Adrenal gland (tissue), 9 donors: ENCODE measurements at regions not wholly inside any gene's neighbourhood (a gene's known extent, or its start where the extent isn't known, plus 50 kb on each side); places are given as distances from the start of the nearest gene placed in this dataset.

Experiments used
- DNase-seq, 7 donors: peaks; one replicate each; pipeline ENCODE4 v3.0.0-alpha.2; 2019 to 2020
- H3K27ac ChIP-seq, 5 donors: fragments of 200-600 bp; sonication (generic) in 4 of 5; 1 replicate in 3 of 5; 2 replicates in 2 of 5; pipeline versions ENCODE4 v1.5.1 to v1.8.0; 2016 to 2020; ENCODE audit warnings: mild to moderate bottlenecking in 1 of 5
- H3K27me3 ChIP-seq: fragments of 200-600 bp; 2 replicates; pipeline ENCODE4 v1.8.0; 2021
- H3K36me3 ChIP-seq, 2 donors: fragments of 200-600 bp; replicated peaks in 1 of 2; 1 replicate in 1 of 2; 2 replicates in 1 of 2; pipeline versions ENCODE4 v1.5.1 to v1.8.0; 2018 to 2022
- H3K4me1 ChIP-seq, 2 donors: fragments of 200-600 bp; replicated peaks in 1 of 2; 1 replicate in 1 of 2; 2 replicates in 1 of 2; pipeline versions ENCODE4 v1.5.1 to v1.8.0; 2018 to 2021
- H3K4me3 ChIP-seq, 4 donors: fragments of 200-600 bp; sonication (generic) in 3 of 4; one replicate each; pipeline ENCODE4 v1.5.1; 2016 to 2018
- H3K9me3 ChIP-seq, 3 donors: fragments of 200-600 bp; sonication (generic) in 1 of 3; replicated peaks in 1 of 3; 1 replicate in 2 of 3; 2 replicates in 1 of 3; pipeline versions ENCODE4 v1.5.1 to v1.8.0; 2016 to 2021
- POLR2A ChIP-seq, 2 donors: fragments of 450-650 bp; IDR thresholded peaks; one replicate each; pipeline ENCODE4 v1.6.1; 2017; ENCODE audit warnings: antibody characterized with exemption in 2 of 2, mild to moderate bottlenecking in 2 of 2, moderate library complexity in 1 of 2
- WGBS, 4 donors: extraction: QIAGEN DNeasy Blood & Tissue Kit in 2 of 4; methylation state at CpG; one replicate each; pipeline versions ENCODE4 v1.1.5 to v1.1.7; 2013 to 2017; 5-methylcytosine and 5-hydroxymethylcytosine counted together
- intact Hi-C, 2 donors: fragments of 100-400 bp; cut with DNase I; formaldehyde crosslinking; loops; one replicate each; pipeline versions ENCODE4 v1.14.1 to v1.15.0; 2022 to 2023
- TF ChIP-seq, protein P1 (sequence below), 6 experiments: fragments of 450-650 bp in 4 of 6; fragments of 200-600 bp in 2 of 6; sonication (generic) in 1 of 6; IDR thresholded peaks; 1 replicate in 5 of 6; 2 replicates in 1 of 6; pipeline versions ENCODE4 v1.5.1 to v1.8.0; 2016 to 2021; ENCODE audit warnings: antibody characterized with exemption in 6 of 6, mild to moderate bottlenecking in 2 of 6, moderate library complexity in 1 of 6
- donor health status: healthy with polysubstance abuse.
- donor health status: Bipolar disorder and iron deficiency.
- donor health status: DM: yes; HTN: yes; CAD: no.
- donor health status: DM: no; HTN: no; CAD: no.
- donor health status: DM: no; HTN: no; CAD: no.

DNA sequence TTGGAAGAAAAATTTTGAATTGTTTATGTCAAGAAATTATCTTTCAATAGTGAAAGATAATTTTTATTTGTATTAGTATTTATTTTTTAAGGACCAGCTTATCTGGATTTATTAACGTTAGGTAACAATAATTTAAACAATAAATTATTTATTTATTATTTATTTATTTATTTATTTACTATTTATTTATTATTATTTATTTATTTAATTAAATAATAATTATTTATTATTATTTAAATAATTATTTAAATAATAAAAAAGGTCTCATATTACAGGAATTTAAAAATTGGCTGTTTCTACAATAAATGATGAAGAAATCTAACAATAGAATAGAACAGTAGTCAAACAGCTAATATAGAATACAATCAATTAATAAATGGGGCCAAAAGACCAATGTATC, 618.7 kb upstream of the BRINP3 start:
- H3K4me3 ChIP-seq: no peak overlapping the region
- intact Hi-C loops: no loop called here
- H3K4me1 ChIP-seq: no peaks in the 10 kb centered on the region
- TF ChIP-seq, protein P1, sequence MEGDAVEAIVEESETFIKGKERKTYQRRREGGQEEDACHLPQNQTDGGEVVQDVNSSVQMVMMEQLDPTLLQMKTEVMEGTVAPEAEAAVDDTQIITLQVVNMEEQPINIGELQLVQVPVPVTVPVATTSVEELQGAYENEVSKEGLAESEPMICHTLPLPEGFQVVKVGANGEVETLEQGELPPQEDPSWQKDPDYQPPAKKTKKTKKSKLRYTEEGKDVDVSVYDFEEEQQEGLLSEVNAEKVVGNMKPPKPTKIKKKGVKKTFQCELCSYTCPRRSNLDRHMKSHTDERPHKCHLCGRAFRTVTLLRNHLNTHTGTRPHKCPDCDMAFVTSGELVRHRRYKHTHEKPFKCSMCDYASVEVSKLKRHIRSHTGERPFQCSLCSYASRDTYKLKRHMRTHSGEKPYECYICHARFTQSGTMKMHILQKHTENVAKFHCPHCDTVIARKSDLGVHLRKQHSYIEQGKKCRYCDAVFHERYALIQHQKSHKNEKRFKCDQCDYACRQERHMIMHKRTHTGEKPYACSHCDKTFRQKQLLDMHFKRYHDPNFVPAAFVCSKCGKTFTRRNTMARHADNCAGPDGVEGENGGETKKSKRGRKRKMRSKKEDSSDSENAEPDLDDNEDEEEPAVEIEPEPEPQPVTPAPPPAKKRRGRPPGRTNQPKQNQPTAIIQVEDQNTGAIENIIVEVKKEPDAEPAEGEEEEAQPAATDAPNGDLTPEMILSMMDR (IDR thresholded peaks at IDR 0.05): no peak
- no peak for TF ChIP-seq POLR2A (IDR thresholded peaks at IDR 0.05)
- H3K36me3 ChIP-seq: no peaks in the 10 kb centered on the region
- H3K27me3 ChIP-seq: no peaks in the 10 kb centered on the region
- DNase-seq: no peak
- H3K27ac ChIP-seq: no peak overlapping the region
- H3K9me3 ChIP-seq: no peaks in the 10 kb centered on the region
- 58 to 69% (median 63%) methylated on average over 1 of the region's 1 CpG for WGBS, 4 donors

DNA sequence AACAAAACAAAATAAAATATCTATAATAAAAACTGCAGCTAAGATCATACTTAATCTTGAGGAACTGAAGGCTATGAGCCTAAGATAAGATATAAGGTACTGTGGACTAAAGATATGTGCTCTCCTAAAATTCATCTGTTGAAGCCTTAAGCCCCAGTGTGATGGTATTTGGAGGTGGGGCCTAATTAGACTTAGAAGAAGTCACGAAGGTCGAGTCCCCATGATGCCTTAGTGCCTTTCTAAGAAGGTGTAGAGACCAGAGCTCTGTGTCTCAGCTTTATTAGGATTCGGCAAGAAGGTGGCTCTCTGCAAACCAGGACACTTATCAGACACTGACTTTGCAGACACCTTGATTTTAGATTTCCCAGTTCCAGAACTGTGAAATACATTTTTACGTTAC, 622.0 kb upstream of the BRINP3 start:
- 80 to 95% (median 85%) methylated on average over 4 of the region's 4 CpGs for WGBS, 4 donors

DNA sequence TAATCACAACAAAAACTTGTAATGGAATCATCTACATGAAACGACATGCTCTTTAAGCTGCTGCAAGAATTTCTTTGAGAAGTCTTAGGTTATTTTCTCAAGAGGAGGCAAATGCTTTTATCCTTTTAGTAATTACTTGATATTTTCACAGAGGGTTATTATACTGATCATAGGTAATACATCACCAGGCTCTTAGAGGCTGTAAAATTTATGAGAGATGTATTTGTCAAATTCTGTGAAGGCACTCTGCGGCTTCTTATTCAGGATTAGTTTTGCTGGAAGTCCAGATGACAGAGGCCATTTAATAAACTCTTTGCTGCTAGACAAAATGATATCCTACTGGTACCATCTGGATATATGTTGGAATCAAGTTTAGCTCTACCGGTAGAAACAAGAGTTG, 624.3 kb upstream of the BRINP3 start:
- TF ChIP-seq, protein P1 (IDR thresholded peaks at IDR 0.05): no peak
- TF ChIP-seq POLR2A (IDR thresholded peaks at IDR 0.05): no peak
- Histone ChIP-seq H3K36me3 (no peaks in the 10 kb centered on the region), H3K4me3 (no peak overlapping the region), H3K4me1 (no peaks in the 10 kb centered on the region), H3K27ac (no peak overlapping the region), H3K27me3 (no peaks in the 10 kb centered on the region), H3K9me3 (no peaks in the 10 kb centered on the region)
- intact Hi-C loops: no loop called here
- no peak for DNase-seq
- WGBS, 4 donors: 72 to 79% (median 77%) methylated on average over 3 of the region's 3 CpGs

More for the DNA sequence above, 622.0 kb upstream of the BRINP3 start:
- Histone ChIP-seq H3K27ac (no peak overlapping the region), H3K4me3 (no peak overlapping the region), H3K27me3 (no peaks in the 10 kb centered on the region), H3K36me3 (no peaks in the 10 kb centered on the region), H3K4me1 (no peaks in the 10 kb centered on the region), H3K9me3 (no peaks in the 10 kb centered on the region)
- TF ChIP-seq, protein P1 (IDR thresholded peaks at IDR 0.05): no peak
- no peak for TF ChIP-seq POLR2A (IDR thresholded peaks at IDR 0.05)
- intact Hi-C loops: no loop called here
- no peak for DNase-seq

DNA sequence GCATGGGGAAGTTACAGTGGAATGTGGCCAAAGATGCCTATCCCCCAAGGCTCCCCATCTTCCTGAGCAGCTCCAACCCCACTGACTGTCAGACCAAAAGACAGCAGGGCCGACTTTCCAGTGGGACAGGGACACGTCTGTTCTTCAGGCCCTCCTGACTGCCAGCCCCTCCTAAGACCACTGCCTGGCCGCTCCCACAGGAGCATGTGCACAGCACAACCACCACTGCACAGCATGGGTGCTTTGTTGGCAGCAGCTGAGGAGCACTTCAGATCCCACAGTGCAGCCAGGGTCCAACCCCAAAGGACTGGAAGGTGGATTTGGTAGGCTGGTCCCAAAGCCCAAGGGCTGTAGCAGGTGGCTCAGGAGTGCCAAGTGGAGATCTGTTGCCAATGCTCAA, 648.3 kb upstream of the BRINP3 start:
- Histone ChIP-seq H3K9me3 (no peaks in the 10 kb centered on the region), H3K4me1 (no peaks in the 10 kb centered on the region), H3K4me3 (no peak overlapping the region), H3K36me3 (no peaks in the 10 kb centered on the region), H3K27me3 (no peaks in the 10 kb centered on the region), H3K27ac (no peak overlapping the region)
- intact Hi-C loops: no loop called here
- 81 to 92% (median 85%) methylated on average over 2 to 3 of the region's 3 CpGs for WGBS, 4 donors
- TF ChIP-seq, protein P1 (IDR thresholded peaks at IDR 0.05): no peak
- TF ChIP-seq POLR2A (IDR thresholded peaks at IDR 0.05): no peak
- no peak for DNase-seq
